Smooth muscle cell (in vitro differentiated cells): ENCODE measurements at regions not wholly inside any gene's neighbourhood (a gene's known extent, or its start where the extent isn't known, plus 50 kb on each side); places are given as distances from the start of the nearest gene placed in this dataset.

Experiments
- DNase-seq: peaks from one replicate; lab custom pipeline; 2025; ENCODE audit not compliant: unreplicated experiment; lab: John Stamatoyannopoulos, UW
- H2AFZ ChIP-seq: fragments of 200-600 bp; sonication (generic); 2 replicates; pipeline ENCODE4 v1.6.0; 2016; ENCODE audit warnings: antibody characterized with exemption, low read depth, mild to moderate bottlenecking
- H3F3A ChIP-seq: fragments of 200-600 bp; sonication (generic); 2 replicates; pipeline ENCODE4 v1.6.0; 2017; ENCODE audit warnings: antibody characterized with exemption, low read depth
- H3K27ac ChIP-seq: fragments of 200-600 bp; sonication (generic); 2 replicates; pipeline ENCODE4 v1.5.1; 2016; ENCODE audit warnings: low read depth, mild to moderate bottlenecking
- H3K27me3 ChIP-seq: fragments of 200-600 bp; sonication (generic); 2 replicates; pipeline ENCODE4 v1.6.1; 2016; ENCODE audit warnings: low read depth, mild to moderate bottlenecking
- H3K36me3 ChIP-seq: fragments of 200-600 bp; sonication (generic); 2 replicates; pipeline ENCODE4 v1.5.1; 2016; ENCODE audit warnings: low read depth
- H3K4me1 ChIP-seq: fragments of 200-600 bp; sonication (generic); 2 replicates; pipeline ENCODE4 v1.5.1; 2016; ENCODE audit warnings: low read depth
- H3K4me2 ChIP-seq: fragments of 200-600 bp; sonication (generic); 2 replicates; pipeline ENCODE4 v1.6.0; 2016; ENCODE audit warnings: mild to moderate bottlenecking
- H3K4me3 ChIP-seq: fragments of 200-600 bp; sonication (generic); 2 replicates; pipeline ENCODE4 v1.5.1; 2016; ENCODE audit warnings: mild to moderate bottlenecking
- H3K79me2 ChIP-seq: fragments of 200-600 bp; sonication (generic); 2 replicates; pipeline ENCODE4 v1.6.0; 2016; ENCODE audit warnings: low read depth, mild to moderate bottlenecking
- H3K9ac ChIP-seq: fragments of 200-600 bp; sonication (generic); 2 replicates; pipeline ENCODE4 v1.6.0; 2016; ENCODE audit warnings: low read depth
- H3K9me3 ChIP-seq: fragments of 200-600 bp; sonication (generic); replicated peaks from 2 replicates; pipeline ENCODE4 v1.5.1; 2016; ENCODE audit warnings: low read depth
- H4K20me1 ChIP-seq: fragments of 200-600 bp; sonication (generic); 2 replicates; pipeline ENCODE4 v1.6.0; 2016; ENCODE audit warnings: low read depth
- CTCF ChIP-seq: fragments of 200-600 bp; sonication (generic); IDR thresholded peaks from 2 replicates; pipeline ENCODE4 v1.5.1; 2017; ENCODE audit warnings: borderline replicate concordance, mild to moderate bottlenecking, antibody characterized with exemption; ENCODE audit not compliant: insufficient read depth, poor library complexity, severe bottlenecking
- WGBS: methylation state at CpG from one replicate; pipeline ENCODE4 v1.1.7; 2016; ENCODE audit warnings: low lambda C conversion rate; 5-methylcytosine and 5-hydroxymethylcytosine counted together

- no peak overlapping the region for H3K4me3 ChIP-seq
- no peak overlapping the region for H2AFZ ChIP-seq
- peaks cover 6% of the 10 kb centered on the region for H3F3A ChIP-seq
- no peak overlapping the region for H3K4me2 ChIP-seq
- no peaks in the 10 kb centered on the region for H3K9me3 ChIP-seq
- peaks cover 5% of the 10 kb centered on the region for H3K4me1 ChIP-seq
- no peaks in the 10 kb centered on the region for H3K27me3 ChIP-seq
- no peak overlapping the region for H3K27ac ChIP-seq
- H3K36me3 ChIP-seq: no peaks in the 10 kb centered on the region
- WGBS: 100% methylated on average over 1 of the region's 1 CpG
- TF ChIP-seq CTCF: no peak
- no peak overlapping the region for H3K9ac ChIP-seq
- H3K79me2 ChIP-seq: no peaks in the 10 kb centered on the region
- no peak for DNase-seq
- H4K20me1 ChIP-seq: no peaks in the 10 kb centered on the region
Observed at GRCh38 chr3:170749185-170749584, 120.8 kb downstream of the RPL22L1 start.

GRCh38 chr3:170746175-170746942 lies 123.6 kb downstream of the RPL22L1 start:
- Histone ChIP-seq H3K79me2 (no peaks in the 10 kb centered on the region), H3K4me3 (no peak overlapping the region), H3K4me1 (peaks cover 8% of the 10 kb centered on the region), H3K27ac (no peak overlapping the region), H3F3A (peaks cover 17% of the 10 kb centered on the region), H2AFZ (no peak overlapping the region), H4K20me1 (no peaks in the 10 kb centered on the region), H3K36me3 (no peaks in the 10 kb centered on the region), H3K4me2 (no peak overlapping the region), H3K27me3 (no peaks in the 10 kb centered on the region), H3K9ac (no peak overlapping the region), H3K9me3 (no peaks in the 10 kb centered on the region)
- no peak for DNase-seq
- TF ChIP-seq CTCF: no peak
- WGBS: 74% methylated on average over 3 of the region's 3 CpGs

- no peaks in the 10 kb centered on the region for H4K20me1 ChIP-seq
- H3K36me3 ChIP-seq: no peaks in the 10 kb centered on the region
- peaks cover 3% of the 10 kb centered on the region for H3K4me1 ChIP-seq
- H3K27me3 ChIP-seq: no peaks in the 10 kb centered on the region
- peaks cover 22% of the 10 kb centered on the region for H3F3A ChIP-seq
- TF ChIP-seq CTCF: no peak
- H3K4me3 ChIP-seq: no peak overlapping the region
- H2AFZ ChIP-seq: no peak overlapping the region
- no peaks in the 10 kb centered on the region for H3K79me2 ChIP-seq
- no peak overlapping the region for H3K4me2 ChIP-seq
- no peak for DNase-seq
- no peaks in the 10 kb centered on the region for H3K9me3 ChIP-seq
- H3K27ac ChIP-seq: no peak overlapping the region
- no peak overlapping the region for H3K9ac ChIP-seq
Observed at GRCh38 chr3:170745211-170745718, 124.7 kb downstream of the RPL22L1 start.
